Stomach (tissue), 8 donors: ENCODE measurements at regions not wholly inside any gene's neighbourhood (a gene's known extent, or its start where the extent isn't known, plus 50 kb on each side); places are given as distances from the start of the nearest gene placed in this dataset.
A peak's percentile ranks its signal among the peaks of the same experiment; 100 is the strongest.

Experiments used
- DNase-seq, 2 donors: peaks; one replicate each; pipeline versions ENCODE4 v3.0.0 to v3.0.0-alpha.2; 2013 to 2019
- H3K27ac ChIP-seq, 5 donors: fragments of 200-600 bp in 4 of 5; sonication (generic) in 4 of 5; one replicate each; pipeline ENCODE4 v1.5.1; 2013 to 2019; ENCODE audit warnings: mild to moderate bottlenecking in 1 of 5, moderate library complexity in 1 of 5
- H3K27me3 ChIP-seq, 3 donors: fragments of 200-600 bp; sonication (generic); one replicate each; pipeline ENCODE4 v1.5.1; 2017 to 2019; ENCODE audit warnings: mixed run types in 1 of 3
- H3K36me3 ChIP-seq, 4 donors: fragments of 200-600 bp; sonication (generic); 1 replicate in 3 of 4; 2 replicates in 1 of 4; pipeline ENCODE4 v1.5.1; 2016 to 2019
- H3K4me1 ChIP-seq, 4 donors: fragments of 200-600 bp; sonication (generic); one replicate each; pipeline ENCODE4 v1.5.1; 2016 to 2019
- H3K4me3 ChIP-seq, 4 donors: fragments of 200-600 bp; sonication (generic) in 3 of 4; one replicate each; pipeline ENCODE4 v1.5.1; 2016 to 2019; ENCODE audit warnings: mild to moderate bottlenecking in 1 of 4
- H3K9me3 ChIP-seq, 4 donors: fragments of 200-600 bp; sonication (generic); one replicate each; pipeline ENCODE4 v1.5.1; 2016 to 2019
- EP300 ChIP-seq: sonication (generic); formaldehyde crosslinking; IDR thresholded peaks from one replicate; pipeline ENCODE4 v1.6.1; 2017; ENCODE audit warnings: antibody characterized with exemption
- POLR2A ChIP-seq, 4 donors: fragments of 450-650 bp; IDR thresholded peaks; one replicate each; pipeline ENCODE4 v1.6.1; 2016; ENCODE audit warnings: antibody characterized with exemption in 4 of 4, control low read depth in 2 of 4, mild to moderate bottlenecking in 1 of 4, moderate library complexity in 1 of 4
- POLR2AphosphoS5 ChIP-seq, 3 donors: sonication (generic); formaldehyde crosslinking; IDR thresholded peaks; one replicate each; pipeline ENCODE4 v1.6.1; 2016; ENCODE audit warnings: antibody characterized with exemption in 3 of 3
- WGBS, 5 donors: extraction: QIAGEN DNeasy Blood & Tissue Kit in 3 of 5; methylation state at CpG; one replicate each; pipeline versions ENCODE4 v1.1.5 to v1.1.7; 2013 to 2018; 5-methylcytosine and 5-hydroxymethylcytosine counted together
- intact Hi-C: fragments of 100-400 bp; cut with DNase I; formaldehyde crosslinking; loops from one replicate; pipeline ENCODE4 v1.15.1; 2023; ENCODE audit warnings: low total_unique reads
- TF ChIP-seq, protein P1 (sequence below), 7 experiments: fragments of 450-650 bp in 4 of 7; fragments of 200-600 bp in 3 of 7; sonication (generic) in 3 of 7; IDR thresholded peaks; one replicate each; pipeline ENCODE4 v1.5.1; 2016 to 2019; ENCODE audit warnings: antibody characterized with exemption in 7 of 7, control low read depth in 2 of 7, mild to moderate bottlenecking in 1 of 7
- donor health status: healthy with polysubstance abuse.
- donor health status: Bipolar disorder and iron deficiency.
- donor health status: healthy.

DNA sequence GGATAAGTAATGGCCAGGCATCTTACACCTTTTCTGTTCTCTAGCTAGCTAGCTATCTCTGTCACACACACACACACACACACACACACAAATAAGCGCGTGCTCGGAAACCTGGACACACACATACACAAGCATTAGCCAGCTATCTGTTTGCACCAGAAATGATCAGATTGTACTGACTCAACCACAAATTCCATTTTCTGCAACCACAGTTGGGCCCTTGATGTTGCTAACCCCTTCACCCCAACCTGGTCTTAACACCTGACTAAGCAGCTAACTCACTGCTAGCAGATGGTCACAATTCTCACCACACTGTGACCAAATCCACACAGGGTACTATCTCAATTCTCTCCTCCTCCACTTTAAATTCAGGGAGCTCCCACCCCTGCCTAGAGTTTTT lies 183.0 kb upstream of the THBS1 start:
- TF ChIP-seq POLR2AphosphoS5 (IDR thresholded peaks at IDR 0.05) (no peak), POLR2A (IDR thresholded peaks at IDR 0.05) (no peak), EP300 (no peak)
- TF ChIP-seq, protein P1, sequence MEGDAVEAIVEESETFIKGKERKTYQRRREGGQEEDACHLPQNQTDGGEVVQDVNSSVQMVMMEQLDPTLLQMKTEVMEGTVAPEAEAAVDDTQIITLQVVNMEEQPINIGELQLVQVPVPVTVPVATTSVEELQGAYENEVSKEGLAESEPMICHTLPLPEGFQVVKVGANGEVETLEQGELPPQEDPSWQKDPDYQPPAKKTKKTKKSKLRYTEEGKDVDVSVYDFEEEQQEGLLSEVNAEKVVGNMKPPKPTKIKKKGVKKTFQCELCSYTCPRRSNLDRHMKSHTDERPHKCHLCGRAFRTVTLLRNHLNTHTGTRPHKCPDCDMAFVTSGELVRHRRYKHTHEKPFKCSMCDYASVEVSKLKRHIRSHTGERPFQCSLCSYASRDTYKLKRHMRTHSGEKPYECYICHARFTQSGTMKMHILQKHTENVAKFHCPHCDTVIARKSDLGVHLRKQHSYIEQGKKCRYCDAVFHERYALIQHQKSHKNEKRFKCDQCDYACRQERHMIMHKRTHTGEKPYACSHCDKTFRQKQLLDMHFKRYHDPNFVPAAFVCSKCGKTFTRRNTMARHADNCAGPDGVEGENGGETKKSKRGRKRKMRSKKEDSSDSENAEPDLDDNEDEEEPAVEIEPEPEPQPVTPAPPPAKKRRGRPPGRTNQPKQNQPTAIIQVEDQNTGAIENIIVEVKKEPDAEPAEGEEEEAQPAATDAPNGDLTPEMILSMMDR (IDR thresholded peaks at IDR 0.05), result no peak
- Histone ChIP-seq H3K9me3 (no peaks in the 10 kb centered on the region), H3K4me1 (peaks cover 0 to 17% (median 7%) of the 10 kb centered on the region in 4 donors), H3K36me3 (no peaks in the 10 kb centered on the region), H3K27ac (no peak overlapping the region), H3K27me3 (no peaks in the 10 kb centered on the region), H3K4me3 (no peak overlapping the region)
- no peak for DNase-seq
- WGBS, 5 donors, result 91 to 98% (median 93%) methylated on average over 3 of the region's 3 CpGs
- intact Hi-C loops, result no loop called here

DNA sequence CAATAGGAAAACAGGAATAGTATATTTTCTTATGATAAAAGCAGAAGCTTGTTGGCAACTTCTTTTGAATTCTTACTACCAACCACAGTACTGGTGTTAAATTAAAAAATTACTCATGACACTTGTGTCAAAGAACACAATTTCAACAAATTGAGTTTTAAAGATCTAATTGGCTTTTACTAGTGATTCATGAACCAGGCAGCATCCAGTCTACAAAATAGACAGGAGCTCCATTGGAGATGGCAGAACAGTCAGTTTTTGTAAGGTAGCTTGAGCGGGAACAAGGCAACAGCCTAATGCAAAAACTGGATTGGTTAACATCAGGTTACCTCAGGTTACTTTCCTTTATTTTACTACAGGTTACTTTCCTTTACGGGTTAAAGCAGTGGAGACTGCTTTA lies 181.3 kb upstream of the THBS1 start:
- Histone ChIP-seq H3K36me3 (no peaks in the 10 kb centered on the region), H3K27me3 (no peaks in the 10 kb centered on the region), H3K9me3 (no peaks in the 10 kb centered on the region), H3K27ac (no peak overlapping the region), H3K4me1 (peaks cover 0 to 12% (median 7%) of the 10 kb centered on the region in 4 donors), H3K4me3 (no peak overlapping the region)
- intact Hi-C loops, result no loop called here
- WGBS, 5 donors, result 88 to 97% (median 96%) methylated on average over 2 of the region's 2 CpGs
- TF ChIP-seq POLR2A (IDR thresholded peaks at IDR 0.05) (no peak), POLR2AphosphoS5 (IDR thresholded peaks at IDR 0.05) (no peak), EP300 (no peak)
- TF ChIP-seq, protein P1 (IDR thresholded peaks at IDR 0.05), result no peak
- no peak for DNase-seq

DNA sequence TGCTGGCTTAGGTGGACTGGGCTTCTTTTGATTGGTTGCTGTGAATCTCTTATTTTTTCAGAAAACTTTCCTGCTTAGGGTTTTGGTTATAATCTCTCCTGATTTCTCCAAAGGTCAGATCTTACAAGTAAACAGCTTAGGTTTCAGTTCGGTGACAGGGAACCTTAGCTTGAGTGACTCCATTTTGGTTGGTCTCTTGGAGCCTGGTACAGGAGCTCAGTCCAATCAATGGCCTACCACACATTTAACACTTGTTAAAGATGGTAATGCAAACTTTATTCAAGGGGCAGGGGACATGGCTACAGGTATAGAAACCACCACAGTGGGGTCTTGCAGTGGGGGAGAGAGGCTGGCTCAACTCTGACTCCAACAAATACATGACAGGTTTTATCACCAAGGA lies 180.9 kb upstream of the THBS1 start:
- no peak overlapping the region for H3K27ac ChIP-seq
- 94 to 100% (median 95%) methylated on average over 1 of the region's 1 CpG for WGBS, 5 donors
- no peaks in the 10 kb centered on the region for H3K36me3 ChIP-seq
- H3K4me3 ChIP-seq, result no peak overlapping the region
- H3K4me1 ChIP-seq, result peaks cover 0 to 12% (median 7%) of the 10 kb centered on the region in 4 donors
- TF ChIP-seq EP300, result no peak
- intact Hi-C loops, result no loop called here
- no peak for DNase-seq
- H3K27me3 ChIP-seq, result no peaks in the 10 kb centered on the region
- H3K9me3 ChIP-seq, result no peaks in the 10 kb centered on the region

DNA sequence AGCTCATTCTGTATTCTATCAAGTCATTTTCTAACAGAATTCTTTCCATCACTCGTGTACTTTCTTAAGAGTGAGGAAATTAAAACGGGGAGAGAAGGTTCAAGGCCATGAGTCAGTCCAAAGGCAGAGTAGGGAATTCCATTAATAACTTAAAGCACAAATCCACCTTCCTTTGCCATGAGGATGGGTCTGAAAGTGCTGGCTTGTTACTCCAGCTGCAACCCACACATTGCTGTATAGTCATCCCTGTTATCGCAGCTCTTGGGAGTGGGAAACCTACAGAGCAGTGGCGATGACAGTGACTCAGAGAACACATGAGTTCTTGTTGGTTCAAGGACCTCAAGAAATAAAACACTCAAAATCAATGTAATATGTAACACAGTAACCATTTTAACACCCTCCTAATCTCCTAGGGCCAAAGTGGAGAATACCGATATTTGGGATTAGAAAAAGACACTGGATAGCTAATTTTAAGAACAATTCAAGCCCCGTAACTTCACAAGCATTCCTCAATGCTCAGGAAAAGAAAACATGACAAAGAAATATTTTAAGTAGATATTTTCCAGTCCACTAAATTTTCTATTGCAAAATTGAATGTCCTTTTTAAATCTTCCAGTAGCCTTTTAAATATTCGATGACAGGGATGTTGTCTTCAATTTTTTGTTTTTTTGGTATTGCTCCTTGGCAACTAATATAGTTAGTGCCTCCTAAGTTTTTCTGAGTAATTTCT lies 179.9 kb upstream of the THBS1 start:
- TF ChIP-seq POLR2AphosphoS5 (IDR thresholded peaks at IDR 0.05), result no peak
- TF ChIP-seq, protein P1 (IDR thresholded peaks at IDR 0.05), result no peak
- no peak for TF ChIP-seq EP300
- no peak for TF ChIP-seq POLR2A (IDR thresholded peaks at IDR 0.05)
- Histone ChIP-seq H3K36me3 (no peaks in the 10 kb centered on the region), H3K4me1 (peaks cover 0 to 12% (median 7%) of the 10 kb centered on the region in 4 donors), H3K9me3 (no peaks in the 10 kb centered on the region), H3K27me3 (no peaks in the 10 kb centered on the region), H3K27ac (no peak overlapping the region), H3K4me3 (no peak overlapping the region)
- intact Hi-C loops, result no loop called here
- no peak for DNase-seq
- 89 to 96% (median 96%) methylated on average over 7 of the region's 7 CpGs for WGBS, 5 donors

DNA sequence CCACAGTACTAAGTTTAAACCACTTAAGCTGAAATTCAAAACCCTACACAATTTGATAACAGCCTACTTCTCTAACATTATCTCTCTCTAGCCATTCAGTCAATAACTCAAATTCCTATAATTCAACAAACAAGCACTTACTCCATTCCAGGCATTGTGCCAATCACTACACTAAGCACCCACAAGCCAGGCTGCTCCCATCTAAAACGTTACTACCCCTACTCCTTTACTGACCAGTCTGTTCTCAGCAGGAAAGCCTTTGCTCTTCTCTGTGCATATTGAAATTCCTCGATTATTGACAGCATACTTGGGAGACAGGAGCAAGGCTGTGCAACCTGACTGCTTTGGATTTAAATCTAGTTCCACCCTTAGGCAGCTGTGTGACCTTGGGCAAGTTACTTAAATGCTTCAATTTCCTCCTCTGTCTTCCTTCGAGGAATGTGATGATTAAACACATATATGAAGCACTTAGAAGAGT lies 177.2 kb upstream of the THBS1 start:
- peaks cover 0 to 12% (median 7%) of the 10 kb centered on the region in 4 donors for H3K4me1 ChIP-seq
- no peaks in the 10 kb centered on the region for H3K36me3 ChIP-seq
- no peak for TF ChIP-seq POLR2AphosphoS5 (IDR thresholded peaks at IDR 0.05)
- TF ChIP-seq, protein P1 (IDR thresholded peaks at IDR 0.05), result no peak
- TF ChIP-seq EP300, result no peak
- TF ChIP-seq POLR2A (IDR thresholded peaks at IDR 0.05), result no peak
- intact Hi-C loops, result no loop called here
- WGBS, 5 donors, result 16 to 32% (median 20%) methylated on average over 3 of the region's 3 CpGs
- peak in 1 of 2 donors; percentile 75 for DNase-seq
- H3K4me3 ChIP-seq, result no peak overlapping the region
- no peaks in the 10 kb centered on the region for H3K9me3 ChIP-seq
- no peak overlapping the region for H3K27ac ChIP-seq
- H3K27me3 ChIP-seq, result no peaks in the 10 kb centered on the region
